ENCODE measurements at regions not wholly inside any gene's neighbourhood (a gene's known extent, or its start where the extent isn't known, plus 50 kb on each side); places are given as distances from the start of the nearest gene placed in this dataset.

GRCh38 chr1:29869802-29870201, 633.5 kb downstream of the PTPRU start:
- 87 to 90% methylated on average over 2 of the region's 2 CpGs for WGBS, 2 donors
- Histone ChIP-seq H3K4me3 (no peak overlapping the region), H3K9me3 (ENCODE audit: control insufficient read depth in 4 of 4, insufficient read depth in 3 of 4, low read length in 3 of 4) (peaks cover 0 to 4% (median 0%) of the 10 kb centered on the region in 4 donors), H3K27ac (ENCODE audit: low read depth in 1 of 2, low read length in 1 of 2) (no peak overlapping the region), H3K4me1 (ENCODE audit: control insufficient read depth in 5 of 5, insufficient read depth in 5 of 5, low read length in 5 of 5) (no peaks in the 10 kb centered on the region), H3K36me3 (ENCODE audit: control insufficient read depth in 4 of 4, insufficient read depth in 4 of 4, low read length in 4 of 4) (no peaks in the 10 kb centered on the region), H3K27me3 (ENCODE audit: control insufficient read depth in 3 of 3, insufficient read depth in 3 of 3, low read length in 2 of 3) (peaks cover 0 to 5% (median 3%) of the 10 kb centered on the region in 3 donors), H3K9ac (ENCODE audit: insufficient read depth in 1 of 2, low read length in 2 of 2) (no peak overlapping the region)
- DNase-seq (no peak), ATAC-seq (ENCODE audit: insufficient read depth, low FRiP score) (no peak)
- TF ChIP-seq, protein P1, sequence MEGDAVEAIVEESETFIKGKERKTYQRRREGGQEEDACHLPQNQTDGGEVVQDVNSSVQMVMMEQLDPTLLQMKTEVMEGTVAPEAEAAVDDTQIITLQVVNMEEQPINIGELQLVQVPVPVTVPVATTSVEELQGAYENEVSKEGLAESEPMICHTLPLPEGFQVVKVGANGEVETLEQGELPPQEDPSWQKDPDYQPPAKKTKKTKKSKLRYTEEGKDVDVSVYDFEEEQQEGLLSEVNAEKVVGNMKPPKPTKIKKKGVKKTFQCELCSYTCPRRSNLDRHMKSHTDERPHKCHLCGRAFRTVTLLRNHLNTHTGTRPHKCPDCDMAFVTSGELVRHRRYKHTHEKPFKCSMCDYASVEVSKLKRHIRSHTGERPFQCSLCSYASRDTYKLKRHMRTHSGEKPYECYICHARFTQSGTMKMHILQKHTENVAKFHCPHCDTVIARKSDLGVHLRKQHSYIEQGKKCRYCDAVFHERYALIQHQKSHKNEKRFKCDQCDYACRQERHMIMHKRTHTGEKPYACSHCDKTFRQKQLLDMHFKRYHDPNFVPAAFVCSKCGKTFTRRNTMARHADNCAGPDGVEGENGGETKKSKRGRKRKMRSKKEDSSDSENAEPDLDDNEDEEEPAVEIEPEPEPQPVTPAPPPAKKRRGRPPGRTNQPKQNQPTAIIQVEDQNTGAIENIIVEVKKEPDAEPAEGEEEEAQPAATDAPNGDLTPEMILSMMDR (IDR thresholded peaks at IDR 0.05; ENCODE audit: control extremely low read depth, extremely low read depth): no peak

- Histone ChIP-seq H3K9me3 (ENCODE audit: control insufficient read depth in 4 of 4, insufficient read depth in 3 of 4, low read length in 3 of 4) (peaks cover 0 to 4% (median 0%) of the 10 kb centered on the region in 4 donors), H3K27ac (ENCODE audit: low read depth in 1 of 2, low read length in 1 of 2) (no peak overlapping the region), H3K27me3 (ENCODE audit: control insufficient read depth in 3 of 3, insufficient read depth in 3 of 3, low read length in 2 of 3) (peaks cover 0 to 5% (median 3%) of the 10 kb centered on the region in 3 donors), H3K4me3 (no peak overlapping the region), H3K4me1 (ENCODE audit: control insufficient read depth in 5 of 5, insufficient read depth in 5 of 5, low read length in 5 of 5) (no peaks in the 10 kb centered on the region), H3K36me3 (ENCODE audit: control insufficient read depth in 4 of 4, insufficient read depth in 4 of 4, low read length in 4 of 4) (no peaks in the 10 kb centered on the region), H3K9ac (ENCODE audit: insufficient read depth in 1 of 2, low read length in 2 of 2) (no peak overlapping the region)
- ATAC-seq (ENCODE audit: insufficient read depth, low FRiP score): no peak
- DNase-seq: no peak
- TF ChIP-seq, protein P1 (IDR thresholded peaks at IDR 0.05; ENCODE audit: control extremely low read depth, extremely low read depth): no peak
- 60 to 65% methylated on average over 6 of the region's 6 CpGs for WGBS, 2 donors
Observed at GRCh38 chr1:29868944-29869343, 632.6 kb downstream of the PTPRU start.

DNA sequence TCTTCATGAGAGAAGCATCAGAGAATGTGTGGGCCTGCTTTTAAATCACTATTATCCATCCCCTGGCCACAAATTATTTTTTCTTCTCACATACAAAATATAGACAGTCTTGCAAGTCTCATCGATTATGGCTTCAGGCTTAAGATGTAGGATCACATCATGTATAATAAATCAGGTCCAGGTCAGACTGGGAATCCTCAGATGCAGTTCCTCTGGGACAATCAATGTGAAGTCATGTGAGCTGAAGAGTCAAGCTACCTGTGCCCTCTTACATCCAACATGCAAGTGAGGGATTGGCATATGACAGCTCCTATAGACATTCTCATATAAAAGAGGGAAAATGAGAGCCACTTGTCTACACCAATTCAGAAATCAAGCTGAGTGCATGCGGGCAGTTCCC, 631.8 kb downstream of the PTPRU start:
- Histone ChIP-seq H3K4me3 (no peak overlapping the region), H3K27me3 (ENCODE audit: control insufficient read depth in 3 of 3, insufficient read depth in 3 of 3, low read length in 2 of 3) (peaks cover 0 to 5% (median 3%) of the 10 kb centered on the region in 3 donors), H3K27ac (ENCODE audit: low read depth in 1 of 2, low read length in 1 of 2) (no peak overlapping the region), H3K9me3 (ENCODE audit: control insufficient read depth in 4 of 4, insufficient read depth in 3 of 4, low read length in 3 of 4) (peaks cover 0 to 4% (median 0%) of the 10 kb centered on the region in 4 donors), H3K9ac (ENCODE audit: insufficient read depth in 1 of 2, low read length in 2 of 2) (no peak overlapping the region), H3K36me3 (ENCODE audit: control insufficient read depth in 4 of 4, insufficient read depth in 4 of 4, low read length in 4 of 4) (no peaks in the 10 kb centered on the region), H3K4me1 (ENCODE audit: control insufficient read depth in 5 of 5, insufficient read depth in 5 of 5, low read length in 5 of 5) (no peaks in the 10 kb centered on the region)
- TF ChIP-seq, protein P1 (IDR thresholded peaks at IDR 0.05; ENCODE audit: control extremely low read depth, extremely low read depth): no peak
- WGBS, 2 donors: 75 to 82% methylated on average over 2 of the region's 2 CpGs
- ATAC-seq (ENCODE audit: insufficient read depth, low FRiP score): no peak
- no peak for DNase-seq

DNA sequence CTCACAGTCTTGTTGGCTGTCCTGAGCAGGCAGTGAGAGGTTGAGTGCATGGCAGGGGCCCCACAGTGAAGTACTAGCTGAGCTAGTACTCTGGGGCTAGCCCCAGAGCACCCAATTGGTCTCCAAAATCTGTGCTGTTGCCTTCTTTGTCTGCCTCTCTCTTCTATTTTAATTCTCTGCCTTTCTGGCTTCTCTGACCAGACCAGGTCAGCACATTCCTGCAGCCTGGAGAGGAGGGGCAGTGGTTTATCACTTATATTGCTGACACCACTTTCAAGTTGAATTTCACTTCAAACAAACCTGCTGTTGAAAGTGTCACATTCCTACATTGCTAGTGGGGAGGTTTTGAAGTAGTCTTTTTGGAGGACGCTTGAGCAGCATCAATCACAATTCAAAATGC, 628.7 kb downstream of the PTPRU start:
- Histone ChIP-seq H3K9ac (ENCODE audit: insufficient read depth in 1 of 2, low read length in 2 of 2) (no peak overlapping the region), H3K4me1 (ENCODE audit: control insufficient read depth in 5 of 5, insufficient read depth in 5 of 5, low read length in 5 of 5) (no peaks in the 10 kb centered on the region), H3K4me3 (no peak overlapping the region), H3K27ac (ENCODE audit: low read depth in 1 of 2, low read length in 1 of 2) (no peak overlapping the region), H3K9me3 (ENCODE audit: control insufficient read depth in 4 of 4, insufficient read depth in 3 of 4, low read length in 3 of 4) (peaks cover 0 to 17% (median 5%) of the 10 kb centered on the region in 4 donors), H3K27me3 (ENCODE audit: control insufficient read depth in 3 of 3, insufficient read depth in 3 of 3, low read length in 2 of 3) (peaks cover 0 to 5% (median 3%) of the 10 kb centered on the region in 3 donors), H3K36me3 (ENCODE audit: control insufficient read depth in 4 of 4, insufficient read depth in 4 of 4, low read length in 4 of 4) (no peaks in the 10 kb centered on the region)
- DNase-seq (no peak), ATAC-seq (ENCODE audit: insufficient read depth, low FRiP score) (no peak)
- TF ChIP-seq, protein P1 (IDR thresholded peaks at IDR 0.05; ENCODE audit: control extremely low read depth, extremely low read depth): no peak
- WGBS, 2 donors: 22 to 34% methylated on average over 1 of the region's 1 CpG
